Gastroesophageal sphincter (tissue), 4 donors: ENCODE measurements at regions not wholly inside any gene's neighbourhood (a gene's known extent, or its start where the extent isn't known, plus 50 kb on each side); places are given as distances from the start of the nearest gene placed in this dataset.

Source experiments
- ATAC-seq: fragments of 150-250 bp; one replicate; pipeline ENCODE4 v1.9.1; 2016; ENCODE audit warnings: mild to moderate bottlenecking, moderate library complexity
- H3K27ac ChIP-seq, 4 donors: fragments of 200-600 bp; sonication (generic) in 3 of 4; 1 replicate in 3 of 4; 2 replicates in 1 of 4; pipeline ENCODE4 v1.5.1; 2016 to 2019
- H3K27me3 ChIP-seq: fragments of 200-600 bp; sonication (generic); one replicate; pipeline ENCODE4 v1.5.1; 2019
- H3K36me3 ChIP-seq, 2 donors: fragments of 200-600 bp; sonication (generic); one replicate each; pipeline ENCODE4 v1.5.1; 2019; ENCODE audit warnings: control low read depth in 1 of 2
- H3K4me1 ChIP-seq, 3 donors: fragments of 200-600 bp; sonication (generic); 1 replicate in 2 of 3; 2 replicates in 1 of 3; pipeline ENCODE4 v1.5.1; 2016 to 2019; ENCODE audit warnings: control low read depth in 2 of 3
- H3K4me3 ChIP-seq, 2 donors: fragments of 200-600 bp; sonication (generic); one replicate each; pipeline ENCODE4 v1.5.1; 2019; ENCODE audit warnings: mild to moderate bottlenecking in 1 of 2, moderate library complexity in 1 of 2
- H3K9me3 ChIP-seq, 3 donors: fragments of 200-600 bp; sonication (generic); one replicate each; pipeline ENCODE4 v1.5.1; 2017 to 2019; ENCODE audit warnings: control low read depth in 2 of 3
- CTCF ChIP-seq, 4 experiments: fragments of 200-600 bp in 2 of 4; fragments of 450-650 bp in 2 of 4; sonication (generic) in 1 of 4; IDR thresholded peaks; one replicate each; pipeline ENCODE4 v1.5.1; 2017 to 2019; ENCODE audit warnings: antibody characterized with exemption in 4 of 4, mild to moderate bottlenecking in 2 of 4, moderate library complexity in 2 of 4
- POLR2AphosphoS5 ChIP-seq: sonication (generic); formaldehyde crosslinking; IDR thresholded peaks from one replicate; pipeline ENCODE4 v1.6.1; 2017; ENCODE audit warnings: antibody characterized with exemption
- WGBS, 2 donors: methylation state at CpG; one replicate each; pipeline ENCODE4 v1.1.5; 2018; ENCODE audit warnings: low coverage in 1 of 2; 5-methylcytosine and 5-hydroxymethylcytosine counted together

GRCh38 chr5:160508780-160509361 is 87.2 kb downstream of the PTTG1 start:
- Histone ChIP-seq H3K9me3 (no peaks in the 10 kb centered on the region), H3K27me3 (peaks cover 8% of the 10 kb centered on the region), H3K27ac (no peak overlapping the region), H3K4me1 (peaks cover 0 to 8% (median 5%) of the 10 kb centered on the region in 3 donors), H3K36me3 (no peaks in the 10 kb centered on the region), H3K4me3 (no peak overlapping the region)
- TF ChIP-seq CTCF (IDR thresholded peaks at IDR 0.05) (peak; percentile 80 to 88 (median 84)), POLR2AphosphoS5 (no peak)
- peak; percentile 73 for ATAC-seq
- 9 to 13% methylated on average over 5 to 9 of the region's 9 CpGs for WGBS, 2 donors

DNA sequence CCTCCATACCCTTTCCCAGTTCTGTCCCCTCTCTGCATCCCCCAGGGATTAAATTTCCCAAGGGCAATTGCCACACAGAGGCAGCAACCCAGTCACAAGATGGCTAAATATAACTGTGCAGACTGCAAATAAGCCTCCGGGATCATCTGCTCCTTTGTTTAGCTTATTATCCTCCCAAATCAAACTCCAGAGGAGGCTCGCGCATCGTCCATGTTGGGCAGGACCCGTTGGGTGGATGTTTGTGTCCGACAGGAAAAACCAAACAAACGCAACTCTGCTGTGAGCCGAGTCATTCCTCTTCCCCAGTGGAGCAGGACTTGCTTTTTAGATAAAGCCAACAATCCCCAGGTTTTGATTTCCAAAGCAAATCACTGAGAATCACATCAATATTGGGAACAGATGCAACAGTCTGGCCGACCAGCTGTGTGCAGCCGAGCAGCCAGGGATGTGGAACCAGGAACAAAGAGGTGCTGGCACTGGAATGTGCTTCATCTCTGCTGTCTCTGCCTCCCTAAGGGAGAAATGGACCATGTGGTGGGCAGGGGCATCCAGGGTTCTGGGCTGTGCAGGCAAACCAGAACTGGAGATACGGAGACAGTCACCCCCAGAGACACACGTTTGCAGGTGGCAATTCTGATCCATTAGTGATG is 89.8 kb downstream of the PTTG1 start:
- Histone ChIP-seq H3K9me3 (no peaks in the 10 kb centered on the region), H3K4me3 (no peak overlapping the region), H3K27ac (no peak overlapping the region), H3K36me3 (no peaks in the 10 kb centered on the region), H3K4me1 (peaks cover 0 to 8% (median 5%) of the 10 kb centered on the region in 3 donors), H3K27me3 (peaks cover 9% of the 10 kb centered on the region)
- WGBS, 2 donors, result 23 to 31% methylated on average over 3 to 8 of the region's 12 CpGs
- no peak for ATAC-seq
- no peak for TF ChIP-seq CTCF (IDR thresholded peaks at IDR 0.05)
